Urothelium cell line (cell line): ENCODE measurements at regions not wholly inside any gene's neighbourhood (a gene's known extent, or its start where the extent isn't known, plus 50 kb on each side); places are given as distances from the start of the nearest gene placed in this dataset.
"Not testable (repeated sequence)": the region's sequence is repeated elsewhere in the genome, so short reads cannot be mapped to it uniquely, and the experiment has no call there.

Experiments used
- DNase-seq: peaks from one replicate; pipeline ENCODE4 v3.0.0; 2011; ENCODE audit warnings: low spot score, mixed read lengths
- FAIRE-seq: peaks from 2 replicates; lab custom pipeline; 2011; peaks lifted over from hg19 to GRCh38; lab: Jason Lieb, UNC

GRCh38 chr6:97449444-97449966 is 166.5 kb upstream of the MMS22L start:
- no peak for FAIRE-seq
- DNase-seq = no peak

- FAIRE-seq = no peak
- DNase-seq = no peak
Observed at GRCh38 chr6:97450087-97450486, 167.1 kb upstream of the MMS22L start.

DNA sequence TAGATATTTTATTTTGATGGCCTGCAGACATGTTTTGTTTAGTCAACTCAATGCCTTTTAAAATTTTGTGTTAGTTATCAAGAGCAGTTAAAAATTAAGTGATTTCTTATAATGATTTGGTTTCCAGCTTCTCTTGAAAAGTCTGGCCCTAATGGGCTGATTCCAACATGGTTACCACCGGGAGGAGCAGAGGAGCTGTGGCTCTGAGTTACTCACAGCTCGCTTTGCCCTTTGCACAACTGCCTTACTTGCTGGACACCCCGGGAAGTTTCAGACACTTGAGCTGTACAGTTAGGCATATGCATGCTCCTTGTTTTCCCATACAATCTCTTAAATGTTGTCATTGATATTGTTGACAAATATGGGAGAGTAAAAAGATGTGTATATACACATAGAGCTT is 173.1 kb upstream of the MMS22L start:
- DNase-seq (no peak), FAIRE-seq (no peak)

GRCh38 chr6:97459535-97459934 is 176.5 kb upstream of the MMS22L start:
- DNase-seq = no peak

GRCh38 chr6:97459986-97460385 is 177.0 kb upstream of the MMS22L start:
- no peak for DNase-seq
- FAIRE-seq = no peak

More at GRCh38 chr6:97459535-97459934, 176.5 kb upstream of the MMS22L start:
- no peak for FAIRE-seq

DNA sequence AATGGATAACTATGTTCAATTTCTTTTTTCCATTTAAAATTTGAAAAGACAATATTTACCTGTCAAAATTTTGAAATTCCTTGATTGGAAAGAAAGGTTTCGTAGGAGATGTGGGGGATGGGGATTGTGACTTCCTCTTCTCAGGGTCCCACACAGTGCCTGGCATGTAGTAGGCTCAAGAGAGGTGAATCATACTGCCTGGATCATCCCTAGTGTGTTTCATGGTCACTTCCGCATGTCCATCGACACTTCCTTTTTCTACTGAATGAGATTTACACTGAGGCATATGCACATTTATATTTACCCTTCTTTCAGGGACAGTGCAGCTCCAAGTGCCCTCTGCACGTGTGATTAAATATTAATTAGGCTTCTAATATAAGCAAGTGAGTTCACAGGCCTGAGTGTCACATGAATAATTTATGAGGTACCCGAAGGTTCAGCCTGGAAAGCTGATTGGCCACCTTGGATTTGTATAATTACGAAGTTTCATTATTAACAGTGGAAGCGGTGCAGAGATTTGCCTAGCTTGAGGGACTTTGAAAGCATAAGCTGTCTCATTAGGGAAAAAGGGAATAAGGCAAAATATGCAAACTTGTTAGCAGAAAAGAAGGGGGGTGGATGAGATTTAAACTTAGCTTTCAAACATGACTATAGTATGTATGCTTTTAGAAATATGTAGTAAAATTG is 177.5 kb upstream of the MMS22L start:
- no peak for DNase-seq

GRCh38 chr6:97461218-97461617 is 178.2 kb upstream of the MMS22L start:
- DNase-seq (no peak), FAIRE-seq (no peak)

More for the DNA sequence above, 177.5 kb upstream of the MMS22L start:
- FAIRE-seq = no peak

GRCh38 chr6:97462031-97462430 is 179.0 kb upstream of the MMS22L start:
- FAIRE-seq = no peak
- no peak for DNase-seq

DNA sequence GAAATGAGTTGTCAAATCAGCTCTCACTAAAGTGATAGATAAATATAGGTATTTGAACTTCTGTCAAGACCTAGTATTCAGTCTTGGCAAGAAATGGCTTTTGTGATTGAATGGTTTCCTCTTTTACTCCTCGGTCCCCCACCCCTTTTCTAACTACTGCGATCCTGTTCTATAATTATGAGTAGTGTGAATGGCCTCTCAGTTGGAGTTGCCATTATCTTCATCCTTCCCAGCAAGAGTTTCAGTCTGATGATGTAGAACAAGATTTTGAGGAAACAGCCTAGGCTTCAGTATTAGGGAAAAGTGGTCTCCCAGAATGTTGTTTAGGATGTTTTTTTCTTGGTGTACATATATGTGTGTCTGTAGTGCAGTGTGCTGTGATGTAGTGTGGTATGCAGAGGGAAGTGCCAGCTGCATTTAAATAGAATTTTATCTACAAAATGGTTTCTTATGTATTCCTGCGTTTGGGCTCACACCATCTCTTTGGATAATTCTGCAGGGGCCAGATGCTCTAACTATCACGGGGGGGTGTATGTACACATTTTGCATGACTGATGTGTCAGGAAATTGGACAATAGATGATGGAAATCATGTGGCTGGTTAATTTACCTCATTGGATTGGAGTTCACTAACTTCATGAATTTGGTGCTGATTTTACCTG is 180.1 kb upstream of the MMS22L start:
- FAIRE-seq = no peak
- DNase-seq = no peak

GRCh38 chr6:97465877-97466561 is 183.0 kb upstream of the MMS22L start:
- no peak for FAIRE-seq
- DNase-seq = no peak

DNA sequence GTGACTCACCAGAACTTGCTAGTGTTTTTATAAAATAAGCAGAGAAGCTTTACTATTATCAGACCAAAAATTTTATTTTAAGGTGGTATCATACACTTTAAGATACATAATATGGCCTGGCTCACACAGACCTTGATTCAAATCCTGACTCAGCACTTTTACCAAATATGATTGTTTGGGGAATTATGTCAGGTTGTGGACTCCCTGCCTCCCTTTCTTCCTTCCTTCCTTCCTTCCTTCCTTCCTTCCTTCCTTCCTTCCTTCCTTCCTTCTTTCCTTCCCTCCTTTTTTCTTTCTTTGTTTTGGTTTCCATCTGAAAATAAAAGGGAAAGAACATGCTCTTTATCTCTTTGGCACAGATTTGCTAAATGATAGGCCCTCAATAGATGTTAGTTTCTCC is 186.0 kb upstream of the MMS22L start:
- no peak for FAIRE-seq
- DNase-seq = no peak

DNA sequence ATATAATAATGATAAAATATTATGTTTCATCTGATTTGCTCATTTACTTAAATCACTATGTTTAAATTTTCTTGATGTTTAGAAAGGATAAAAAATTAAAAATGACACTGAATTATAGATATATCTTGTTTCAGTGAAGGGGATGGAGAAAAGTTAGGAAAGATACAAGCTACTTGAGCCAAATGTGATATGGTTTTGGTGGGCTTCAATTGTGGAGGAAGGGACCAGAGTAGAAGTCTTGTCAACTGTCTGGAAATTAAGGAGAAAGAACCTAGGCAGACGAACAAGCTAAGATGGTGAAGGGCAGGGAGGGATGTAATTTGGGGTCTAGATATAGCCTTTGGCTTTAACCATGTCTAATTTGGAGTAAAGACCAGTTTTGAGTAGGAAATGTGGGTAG is 186.4 kb upstream of the MMS22L start:
- FAIRE-seq = no peak
- no peak for DNase-seq

DNA sequence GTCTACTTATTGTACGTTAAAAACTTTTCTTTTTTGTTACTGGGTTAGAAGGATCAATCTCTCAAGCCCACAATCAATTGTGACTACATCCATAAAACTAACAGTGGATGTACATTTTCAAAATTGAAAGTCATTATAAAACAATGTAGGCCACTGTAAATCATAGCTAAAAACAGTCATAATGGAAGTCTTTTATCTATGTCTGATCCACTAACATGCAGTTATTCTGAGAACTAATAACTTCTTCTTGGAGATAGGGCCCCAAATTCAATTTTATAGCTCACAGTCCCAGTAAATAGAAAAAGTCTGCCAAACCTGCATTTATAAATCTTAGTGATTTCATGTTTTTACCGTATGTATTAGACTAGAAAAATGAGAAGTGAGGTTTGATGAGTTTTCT is 187.3 kb upstream of the MMS22L start:
- no peak for DNase-seq

GRCh38 chr6:97473979-97474378 is 191.0 kb upstream of the MMS22L start:
- FAIRE-seq (no peak), DNase-seq (no peak)

More for the DNA sequence above, 187.3 kb upstream of the MMS22L start:
- no peak for FAIRE-seq

GRCh38 chr6:97497713-97498331 is 214.8 kb upstream of the MMS22L start:
- DNase-seq (peak; percentile 23), FAIRE-seq (no peak)

DNA sequence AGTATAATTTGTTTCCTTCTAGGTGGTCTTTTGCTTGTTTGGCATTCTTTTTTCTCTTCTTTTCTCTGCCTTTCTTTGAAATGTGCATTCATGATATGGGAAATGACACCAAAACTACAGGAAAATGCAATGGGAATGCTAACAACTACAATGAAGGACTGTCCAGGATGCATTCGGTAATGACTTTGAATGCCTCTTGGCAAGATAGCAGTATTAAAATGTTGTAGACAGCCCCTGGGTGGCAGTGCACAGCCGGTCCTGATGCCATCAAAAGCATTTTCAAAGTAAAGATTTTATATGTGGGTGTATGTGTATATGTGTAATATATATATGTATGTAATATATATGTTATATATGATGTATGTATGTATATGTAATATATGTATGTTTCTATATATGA is 218.8 kb upstream of the MMS22L start:
- peak; percentile 1 for DNase-seq
- no peak for FAIRE-seq

DNA sequence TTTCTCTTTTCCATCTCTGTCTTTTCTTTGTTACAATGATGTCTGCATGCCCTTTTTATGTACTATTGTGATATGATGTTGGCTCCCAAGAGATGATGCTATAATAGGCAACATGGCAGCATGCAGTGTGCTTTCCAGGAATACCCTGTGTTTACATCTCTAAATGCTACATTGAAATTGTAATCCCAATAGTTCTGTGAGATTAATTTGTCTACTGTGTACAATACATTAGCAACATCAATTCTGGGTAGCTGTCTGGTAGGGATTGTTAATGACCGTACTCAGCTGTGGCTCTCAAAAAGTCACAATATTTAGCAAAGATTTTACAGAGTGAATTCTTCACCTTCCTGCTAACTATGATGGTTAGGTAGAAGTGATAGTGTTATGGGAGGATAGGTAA is 225.6 kb upstream of the MMS22L start:
- no peak for DNase-seq
- no peak for FAIRE-seq

GRCh38 chr6:97513260-97513659 is 230.2 kb upstream of the MMS22L start:
- DNase-seq, FAIRE-seq: not testable (repeated sequence)

- FAIRE-seq (no peak), DNase-seq (peak; percentile 1)
Observed at GRCh38 chr6:97524811-97525210, 241.8 kb upstream of the MMS22L start.

DNA sequence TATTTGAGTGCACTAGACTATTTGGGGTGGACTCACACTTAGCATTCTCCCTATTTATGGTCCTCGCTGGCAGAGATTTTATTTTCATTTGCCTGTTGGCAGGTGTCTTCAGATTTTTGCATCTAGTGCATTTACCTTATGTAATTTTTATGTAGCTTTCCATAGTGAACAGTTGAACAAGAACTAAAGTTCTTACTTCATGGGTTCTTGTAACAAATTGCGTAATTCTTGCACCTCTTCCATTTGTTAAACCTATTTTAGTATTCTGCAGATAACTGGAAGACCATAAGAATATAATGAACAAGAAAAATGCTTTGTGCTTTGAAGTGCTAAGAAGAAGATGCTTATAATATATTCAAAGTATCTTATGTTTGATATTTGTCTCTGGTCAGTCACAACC is 252.8 kb upstream of the MMS22L start:
- FAIRE-seq (no peak), DNase-seq (no peak)

GRCh38 chr6:97548354-97548753 is 265.3 kb upstream of the MMS22L start:
- no peak for FAIRE-seq
- no peak for DNase-seq
